SU-DHL-6 (cell line): ENCODE measurements at regions not wholly inside any gene's neighbourhood (a gene's known extent, or its start where the extent isn't known, plus 50 kb on each side); places are given as distances from the start of the nearest gene placed in this dataset.

ENCODE experiments used
- CTCF ChIP-seq: fragments of 200-600 bp; sonication (generic); IDR thresholded peaks from one replicate; pipeline ENCODE4 v1.5.1; 2017; ENCODE audit warnings: antibody characterized with exemption, mild to moderate bottlenecking, low read length, moderate library complexity; ENCODE audit not compliant: insufficient read depth, poor library complexity, severe bottlenecking
- EZH2phosphoT487 ChIP-seq: fragments of 200-600 bp; sonication (generic), shearing (Covaris generic); conservative IDR thresholded peaks from 2 replicates; pipeline ENCODE4 v1.6.1; 2018; ENCODE audit warnings: mild to moderate bottlenecking, antibody characterized with exemption, low read length, moderate library complexity, mixed read lengths

DNA sequence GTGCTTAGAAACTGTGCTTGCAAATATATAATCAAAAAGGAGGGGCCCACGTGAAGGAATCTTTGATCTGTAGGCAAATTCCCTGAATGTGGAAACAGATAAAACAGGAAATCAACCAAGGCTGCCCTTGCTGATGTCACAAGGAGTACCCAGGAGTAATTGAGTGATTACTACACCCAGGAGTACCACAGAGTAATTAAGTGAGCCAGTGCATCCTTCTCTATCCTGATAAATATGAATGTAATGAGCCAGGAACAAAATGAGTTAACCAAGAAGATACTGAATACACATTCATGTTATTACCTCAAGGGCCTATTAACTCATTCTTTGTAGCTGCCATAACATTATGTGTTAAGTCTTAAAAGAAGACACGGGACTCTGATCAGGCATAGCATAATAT, 87.3 kb upstream of the POU1F1 start:
- TF ChIP-seq CTCF (no peak), EZH2phosphoT487 (no peak)
